LHCN-M2 (cell line): ENCODE measurements at regions not wholly inside any gene's neighbourhood (a gene's known extent, or its start where the extent isn't known, plus 50 kb on each side); places are given as distances from the start of the nearest gene placed in this dataset.

Source experiments
- DNase-seq: peaks from one replicate; pipeline ENCODE4 v3.0.0-alpha.2; 2012; ENCODE audit warnings: low read depth

DNA sequence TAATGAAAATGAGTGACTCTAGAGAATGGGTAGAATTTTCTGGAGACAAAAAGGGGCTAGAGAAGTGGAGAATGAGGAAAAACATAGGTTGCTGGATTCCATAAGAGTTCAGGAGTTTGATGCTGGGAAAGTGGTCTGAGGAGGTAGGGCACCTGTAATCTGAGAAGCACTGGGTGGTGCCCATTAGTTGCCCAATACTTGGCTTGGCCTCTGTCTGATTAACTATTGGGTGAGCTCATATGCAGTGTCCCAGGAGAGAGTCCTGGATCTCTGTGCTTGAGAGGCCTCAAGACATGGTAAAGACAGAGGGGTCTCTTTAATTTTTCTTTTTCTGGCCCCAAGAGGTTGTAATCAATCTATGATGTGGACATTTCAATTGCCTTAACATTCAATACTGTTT is 390.1 kb downstream of the TDRD3 start:
- no peak for DNase-seq

DNA sequence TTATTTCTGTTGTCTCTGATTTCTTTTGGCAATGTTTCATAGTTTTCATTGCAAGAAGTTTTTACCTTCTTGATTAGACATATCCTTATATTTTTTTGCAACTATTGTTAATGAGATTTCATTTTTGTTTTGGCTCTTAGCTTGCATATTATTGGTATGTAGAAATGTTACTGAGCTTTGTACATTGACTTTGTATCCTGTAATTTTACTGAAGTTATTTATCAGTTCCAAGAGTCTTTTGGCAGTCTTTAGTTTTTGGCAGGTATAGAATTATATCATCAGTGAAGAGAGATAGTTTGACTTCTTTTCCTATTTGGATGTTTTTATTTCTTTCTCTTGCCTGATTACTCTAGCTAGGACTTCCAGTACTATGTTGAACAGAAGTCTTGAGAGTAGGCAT is 375.7 kb downstream of the TDRD3 start:
- no peak for DNase-seq

DNA sequence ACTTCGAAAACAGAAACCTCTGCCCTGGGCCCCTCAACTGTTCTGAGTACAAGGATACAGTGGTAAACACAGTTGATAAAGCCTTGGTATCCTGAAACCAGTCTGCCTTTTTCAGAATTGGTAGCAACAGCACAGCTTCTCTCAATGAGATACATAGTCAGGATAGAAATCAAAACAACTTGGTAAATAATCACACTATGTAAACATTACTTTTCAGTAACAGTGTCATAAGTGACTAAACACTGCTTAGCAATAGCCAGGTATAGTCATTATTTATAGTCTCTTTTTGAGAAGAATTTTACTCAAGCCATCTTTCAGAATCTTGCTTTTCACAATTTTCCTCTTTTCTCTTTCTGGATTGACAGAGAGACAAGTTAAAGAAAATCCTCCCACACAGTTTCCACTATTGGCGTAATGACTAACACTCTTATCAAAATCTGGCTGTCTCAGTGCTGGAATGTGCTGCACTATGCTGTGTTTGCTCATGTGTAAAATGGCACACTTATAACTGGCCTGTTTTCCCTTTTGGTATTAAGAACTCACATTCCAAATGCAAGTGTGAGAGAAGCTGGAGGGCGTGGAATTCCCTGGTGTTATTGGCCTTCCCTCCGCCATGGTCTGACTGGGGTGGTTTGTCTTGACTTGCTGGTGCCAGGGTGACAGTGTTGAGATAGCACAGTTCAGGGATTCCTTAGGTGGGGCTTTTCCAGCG is 368.8 kb downstream of the TDRD3 start:
- no peak for DNase-seq

DNA sequence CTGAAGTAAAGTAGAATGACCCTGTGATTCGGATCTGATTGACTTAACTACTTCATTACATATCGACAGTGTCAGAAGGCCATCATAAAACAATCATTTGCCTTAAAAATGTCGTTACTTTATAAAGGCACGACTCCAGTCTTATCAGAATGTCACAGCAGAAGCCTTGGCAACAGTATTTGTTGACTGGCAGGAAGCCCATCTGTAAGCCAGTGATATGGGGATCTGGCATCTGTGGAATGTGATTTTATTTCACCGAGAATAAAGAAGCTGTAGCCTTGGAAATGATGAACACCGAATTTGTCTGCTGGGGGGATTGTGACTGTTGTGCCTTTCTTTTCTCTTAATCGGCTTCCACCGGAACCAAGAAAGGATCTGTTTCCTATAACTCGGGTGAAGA is 362.5 kb downstream of the TDRD3 start:
- no peak for DNase-seq

DNA sequence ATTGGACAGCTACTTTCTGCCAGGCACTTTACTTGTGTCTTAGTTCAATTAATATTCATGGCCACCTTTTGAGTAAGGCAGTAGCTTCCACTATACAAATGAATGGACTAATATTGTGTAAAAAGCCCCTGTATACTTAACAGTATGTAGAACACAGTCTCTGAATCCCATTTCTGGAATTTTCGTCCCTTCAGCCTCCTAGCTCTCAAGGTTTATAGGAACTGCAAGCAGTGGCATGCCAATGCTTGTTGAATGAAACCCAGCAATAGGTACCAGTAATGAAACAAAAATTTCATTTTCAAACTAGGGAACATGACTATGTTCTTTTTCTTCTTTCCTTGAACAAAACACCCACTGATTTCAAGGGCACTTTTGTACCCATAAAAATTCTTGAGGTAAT is 361.6 kb downstream of the TDRD3 start:
- DNase-seq: no peak

DNA sequence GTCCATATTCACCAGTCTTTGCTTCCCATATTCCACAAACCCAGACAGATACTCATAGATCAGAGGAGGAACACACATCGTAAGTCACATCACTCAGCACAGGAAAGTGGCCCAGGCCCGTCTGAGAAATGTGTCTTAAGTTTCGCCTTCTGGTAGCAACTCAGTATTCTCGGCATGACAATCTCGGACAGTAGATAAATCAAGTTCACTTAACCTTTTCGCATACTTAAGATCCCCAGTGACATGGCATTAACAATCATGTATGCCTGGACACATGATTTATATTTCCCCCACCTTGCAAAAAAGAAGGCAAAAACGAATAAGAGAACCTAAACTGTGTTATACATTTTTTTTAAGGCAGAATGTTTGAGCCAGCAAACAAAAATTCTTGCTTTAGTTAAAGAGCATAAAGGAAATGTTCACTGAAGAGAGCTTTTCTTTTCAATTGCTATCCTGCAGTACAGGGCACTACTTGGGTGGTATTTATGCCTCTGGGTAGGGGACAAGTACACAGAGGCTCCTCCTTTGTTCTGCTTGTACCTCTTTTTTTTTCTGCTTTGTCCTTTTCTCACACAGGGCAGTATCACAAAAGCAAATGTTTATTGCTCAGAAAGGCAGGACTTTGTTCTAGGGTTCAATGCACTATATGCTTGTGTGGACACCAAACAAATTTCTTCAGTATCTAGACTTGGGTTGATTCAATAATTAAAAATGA is 360.6 kb downstream of the TDRD3 start:
- DNase-seq: no peak

DNA sequence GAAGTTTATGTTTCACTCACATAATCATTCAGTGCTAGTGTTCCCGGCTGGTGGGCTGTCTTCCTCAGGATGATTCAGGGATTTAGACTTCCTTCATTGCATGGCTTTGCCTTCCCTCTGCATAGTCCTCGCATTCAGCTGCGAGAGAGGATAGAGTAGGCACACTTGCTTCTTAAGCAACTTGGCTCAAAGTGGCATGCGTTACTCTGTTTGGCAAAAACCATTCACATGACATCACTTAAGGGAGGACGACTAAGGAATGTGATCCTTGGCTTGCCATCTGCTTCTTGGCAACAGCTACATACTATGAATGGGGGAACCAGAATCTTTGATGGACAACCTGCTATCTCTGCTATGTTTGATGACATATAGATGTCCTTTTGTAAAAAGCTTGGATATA is 359.3 kb downstream of the TDRD3 start:
- DNase-seq: no peak

DNA sequence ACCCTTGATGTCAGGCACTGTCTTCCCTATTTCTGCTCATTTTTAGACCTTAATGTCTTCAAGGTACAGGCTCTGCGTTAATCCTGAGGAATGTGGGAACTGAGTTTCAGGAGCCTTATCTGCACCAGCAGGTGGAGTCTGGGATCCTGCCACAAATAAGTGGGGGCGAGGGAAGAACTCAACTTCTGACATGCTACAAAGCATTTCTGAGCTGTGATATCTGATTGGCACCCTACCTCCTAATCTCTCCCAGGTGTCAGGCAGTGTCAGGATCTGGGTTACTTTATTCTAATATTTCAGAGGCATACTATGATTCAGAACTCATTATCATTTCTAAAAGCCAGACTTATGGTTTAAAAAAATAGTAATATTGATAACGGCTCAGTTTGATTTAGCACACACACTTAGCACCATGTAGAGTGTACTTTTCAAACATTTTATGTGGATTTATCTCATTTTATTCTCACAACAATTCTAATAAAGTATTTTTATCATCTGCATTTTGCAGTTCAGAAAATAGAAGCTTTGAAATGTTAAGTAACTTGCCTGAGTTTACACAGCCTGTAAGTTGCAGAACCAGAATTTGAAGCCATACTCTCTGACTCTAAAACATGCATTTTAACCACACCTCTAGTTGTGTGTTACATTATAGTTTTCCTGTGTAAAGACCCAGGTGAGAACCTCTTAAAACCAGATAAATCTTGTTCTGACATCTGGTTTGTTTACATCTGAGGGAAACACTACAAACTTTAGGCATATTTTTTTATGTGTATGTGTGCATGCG is 358.6 kb downstream of the TDRD3 start:
- no peak for DNase-seq

DNA sequence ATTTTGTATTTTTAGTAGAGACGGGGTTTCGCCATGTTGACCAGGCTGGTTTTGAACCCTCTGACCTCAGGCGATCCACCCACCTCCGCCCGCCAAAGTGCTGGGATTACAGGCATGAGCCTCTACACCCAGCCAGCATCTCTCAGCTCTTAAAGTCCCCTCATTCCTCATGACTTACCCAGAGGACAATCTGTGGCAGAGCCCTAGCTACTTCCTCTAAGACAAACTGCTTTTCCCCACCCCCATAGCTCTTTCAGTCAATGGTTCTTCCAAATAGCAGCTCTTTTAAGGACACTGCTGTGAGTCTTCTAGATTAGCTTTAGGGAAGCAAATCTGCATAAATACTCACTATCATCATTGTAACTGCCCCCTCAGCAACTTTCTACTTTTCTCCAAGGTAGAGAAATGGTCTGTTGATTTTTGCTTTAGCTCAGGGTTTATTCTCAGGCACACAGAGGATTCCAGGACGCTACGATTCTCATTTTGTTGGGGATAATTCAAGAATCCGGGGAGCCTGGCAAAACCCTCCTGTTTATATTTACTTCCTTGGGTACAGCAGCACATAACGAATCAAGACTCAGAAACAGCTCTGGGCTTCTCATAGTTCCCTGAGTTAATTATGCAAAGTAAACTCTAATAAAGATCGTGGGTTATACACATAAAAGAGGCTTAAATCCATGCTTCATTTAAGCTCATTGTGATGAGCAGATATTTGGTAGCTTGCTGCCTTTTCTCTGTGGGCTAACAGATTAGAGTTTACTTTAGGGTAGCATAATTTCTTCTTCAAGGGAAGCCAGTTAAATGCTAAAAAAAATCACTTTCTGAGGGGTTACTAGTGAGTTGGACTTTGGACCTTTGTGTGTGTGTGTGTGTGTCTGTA is 357.4 kb downstream of the TDRD3 start:
- no peak for DNase-seq

DNA sequence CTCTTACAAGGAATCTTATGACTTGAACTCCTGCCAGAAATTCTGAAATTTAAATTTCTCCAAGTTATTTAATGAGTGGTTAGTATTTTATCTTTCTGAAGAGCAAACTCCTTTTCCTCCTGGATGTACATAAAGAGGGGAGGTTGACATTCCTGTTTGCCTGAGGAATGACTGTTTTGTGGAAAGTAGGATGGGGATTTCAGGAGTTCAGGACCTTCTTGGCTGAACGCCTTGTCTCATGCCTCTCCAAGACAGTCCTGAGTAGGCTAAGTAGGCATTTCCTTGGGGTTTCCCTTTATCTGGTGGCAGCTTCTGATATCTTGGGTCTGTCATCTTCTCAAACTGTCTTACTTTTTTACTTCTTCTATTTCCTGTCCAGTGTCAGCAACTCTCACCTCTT is 356.6 kb downstream of the TDRD3 start:
- no peak for DNase-seq

DNA sequence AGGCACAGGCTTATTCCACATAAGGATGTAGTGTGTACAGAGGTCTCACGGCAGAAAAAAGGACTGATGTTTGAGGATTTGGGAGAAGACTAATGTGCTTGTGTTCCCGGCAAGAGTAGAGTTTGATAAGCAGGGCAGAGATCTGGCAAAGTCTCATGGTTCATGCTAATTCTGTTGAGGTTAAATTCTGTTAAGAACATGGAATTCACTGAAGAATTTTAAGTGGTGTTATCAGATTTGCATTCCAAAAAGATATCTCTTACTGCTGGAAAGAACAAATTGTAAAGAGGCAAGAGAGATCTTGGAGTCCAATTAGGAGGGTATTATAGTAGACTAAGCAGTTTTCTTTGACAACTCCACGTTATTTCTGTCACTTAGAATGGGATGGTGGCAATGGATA is 348.3 kb downstream of the TDRD3 start:
- no peak for DNase-seq

DNA sequence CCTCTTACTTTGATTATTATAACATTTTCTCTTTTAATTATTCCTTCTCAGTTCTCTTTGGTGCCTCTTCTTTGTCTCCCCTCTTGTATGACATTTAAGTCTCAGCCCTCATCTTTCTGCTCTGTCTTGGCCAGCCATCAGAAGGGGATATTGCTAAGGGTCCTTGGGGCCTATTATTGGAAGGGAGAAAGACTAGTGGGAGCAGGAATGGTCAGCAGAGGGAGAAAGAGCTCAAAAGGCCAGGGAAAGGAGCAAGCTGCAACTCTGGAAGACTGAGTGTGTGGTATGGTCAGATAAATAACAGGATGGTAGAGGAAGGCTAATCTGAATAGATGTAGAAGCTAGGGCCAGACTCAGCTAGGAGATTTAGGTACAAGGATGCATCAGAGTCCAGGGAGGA is 336.9 kb downstream of the TDRD3 start:
- no peak for DNase-seq

DNA sequence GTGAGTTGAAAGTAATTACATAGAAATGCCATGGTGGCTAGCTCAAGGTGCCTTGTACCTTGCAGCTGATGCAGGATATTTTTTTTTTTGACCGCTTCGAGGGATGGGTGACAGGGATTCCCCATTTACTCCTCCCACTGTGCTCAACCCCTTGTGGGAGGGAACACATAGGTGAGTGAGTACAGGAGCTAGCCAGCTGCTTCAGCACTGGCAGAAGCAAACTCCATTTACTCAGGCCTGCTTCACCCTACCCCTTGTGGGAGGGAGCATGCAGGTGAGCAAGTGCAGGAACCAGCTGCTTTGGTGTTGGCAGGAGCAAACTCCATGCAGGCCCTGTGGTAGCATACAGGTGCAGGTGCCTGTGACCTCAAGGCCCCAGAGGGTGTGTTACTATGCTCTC is 330.1 kb downstream of the TDRD3 start:
- DNase-seq: no peak

DNA sequence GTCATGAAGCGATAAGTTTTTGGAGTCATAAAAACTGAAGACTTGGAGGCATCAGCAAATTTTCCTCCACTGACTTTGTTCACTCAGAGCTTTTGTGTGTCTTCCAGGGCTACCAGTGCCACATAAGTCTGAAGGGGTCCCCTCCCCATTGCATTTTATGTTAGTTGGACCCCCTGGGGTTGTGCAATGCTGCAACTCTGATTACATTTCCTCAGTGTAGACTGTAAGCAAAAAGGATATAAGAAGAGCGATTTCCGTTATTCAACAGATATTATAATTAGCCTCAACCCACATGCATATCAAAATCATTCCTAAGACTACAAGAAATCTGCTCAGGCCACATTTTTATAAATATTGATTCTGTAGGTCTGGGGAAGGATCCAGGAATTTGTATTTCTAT is 324.0 kb downstream of the TDRD3 start:
- DNase-seq: no peak

DNA sequence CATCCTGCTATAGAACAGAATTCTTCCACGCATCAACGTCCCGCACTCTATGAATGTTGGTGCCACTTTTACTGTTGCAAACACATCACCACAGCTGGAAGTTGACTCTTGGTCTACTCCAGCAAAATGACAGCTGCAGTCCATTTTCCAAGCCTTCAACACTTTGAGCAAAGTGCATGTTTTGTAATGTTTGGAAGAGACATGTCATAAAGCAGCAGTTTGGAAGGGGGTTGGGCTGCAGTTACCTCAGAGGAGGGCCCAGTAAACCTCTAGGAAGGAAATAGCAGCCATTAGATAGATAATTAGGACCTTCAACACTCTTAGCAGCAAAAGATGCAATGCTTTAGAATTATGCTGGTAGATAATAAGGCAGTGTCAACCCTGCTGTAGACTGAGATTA is 323.6 kb downstream of the TDRD3 start:
- DNase-seq: no peak

DNA sequence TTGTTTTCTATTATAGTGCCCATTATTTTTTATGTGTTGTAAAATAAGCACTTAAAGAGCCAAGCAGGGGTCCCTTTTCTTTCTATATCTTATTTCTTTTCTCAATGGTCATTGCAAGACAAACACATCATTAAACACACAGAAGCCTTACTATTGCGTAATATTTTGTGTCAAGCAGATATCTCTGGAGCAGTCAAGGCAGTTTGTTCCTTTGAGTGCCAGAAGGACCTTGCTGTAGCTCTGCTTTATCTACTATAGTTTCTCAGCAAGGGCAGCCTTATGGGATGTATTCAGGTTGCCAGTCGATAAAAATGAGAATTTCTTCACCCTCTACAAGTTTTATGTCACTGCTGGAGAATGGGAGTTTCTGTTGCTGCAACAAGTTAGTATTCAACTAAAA is 319.3 kb downstream of the TDRD3 start:
- DNase-seq: no peak

DNA sequence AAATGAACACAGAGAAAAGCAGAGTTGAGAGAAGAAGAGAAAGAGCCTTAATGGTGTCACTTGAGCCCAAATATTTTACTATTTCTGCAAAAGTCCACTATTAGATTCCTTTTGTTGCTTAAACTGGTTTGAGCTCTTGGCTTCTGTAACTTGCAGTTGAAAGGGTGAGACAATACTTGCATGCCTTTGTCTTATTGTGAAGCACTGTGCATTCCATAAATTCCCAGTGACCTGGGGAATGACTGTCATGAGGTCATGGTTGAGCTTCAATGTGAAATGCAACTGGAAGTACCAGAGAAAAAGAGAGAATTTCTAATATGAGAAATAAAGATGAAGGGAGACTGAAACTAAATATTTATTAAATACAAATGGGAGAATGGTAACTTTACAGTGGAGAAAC is 310.9 kb downstream of the TDRD3 start:
- DNase-seq: no peak

DNA sequence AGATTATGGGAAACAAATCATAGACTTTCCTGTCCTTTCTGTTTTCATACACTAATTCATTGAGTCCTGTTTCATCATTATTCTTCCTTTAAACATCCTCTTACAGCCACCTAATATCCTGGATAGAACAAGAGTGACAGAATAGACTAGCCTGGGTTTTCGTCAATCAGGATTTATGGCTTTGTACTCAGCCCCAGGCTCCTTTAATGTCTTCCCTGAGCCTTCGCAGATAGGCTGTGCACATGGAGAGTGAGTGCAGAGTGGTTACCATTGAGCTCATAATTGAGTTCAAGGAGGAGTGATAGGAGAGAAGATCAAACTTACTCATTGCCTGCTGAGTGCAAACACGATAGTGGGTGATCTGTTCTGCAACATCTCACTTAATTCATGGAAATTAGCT is 304.9 kb downstream of the TDRD3 start:
- no peak for DNase-seq

DNA sequence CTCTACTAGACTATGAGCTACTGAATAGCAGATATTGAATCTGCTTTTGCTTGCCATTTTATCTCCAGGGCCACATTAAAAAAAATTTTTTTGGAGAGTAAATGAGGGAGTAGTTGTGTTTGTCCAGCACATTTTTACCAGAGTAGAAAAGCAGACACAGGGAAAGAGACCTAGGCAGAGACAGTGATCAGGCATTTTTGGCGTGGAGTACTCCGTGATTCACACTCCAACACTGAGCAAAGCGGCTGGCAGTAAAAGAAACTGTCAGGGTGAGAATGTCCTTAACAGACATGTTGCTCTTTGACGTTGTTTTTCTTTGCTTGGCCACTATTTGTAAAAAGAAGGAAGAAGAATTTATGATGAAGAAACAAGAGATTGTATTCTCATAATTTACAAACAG is 304.0 kb downstream of the TDRD3 start:
- DNase-seq: no peak

DNA sequence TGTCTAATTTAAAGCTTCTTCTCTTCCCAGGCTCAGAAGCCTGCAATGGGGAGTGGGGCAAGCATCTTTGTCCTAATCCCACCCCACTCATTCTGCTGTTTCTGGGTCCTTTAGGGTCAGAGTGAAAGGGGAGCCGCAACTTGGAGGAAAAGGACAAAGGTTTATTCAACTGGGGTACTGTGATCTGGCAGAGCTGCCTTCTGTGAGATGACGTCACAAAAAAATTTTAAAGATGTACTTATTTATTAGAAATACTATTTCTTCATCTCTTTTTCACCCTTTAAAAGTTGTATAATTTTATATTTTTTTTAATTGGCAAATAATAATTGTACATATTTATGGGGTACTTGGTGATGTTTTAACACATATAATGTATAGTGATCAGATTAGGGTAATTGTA is 302.6 kb downstream of the TDRD3 start:
- DNase-seq: no peak

DNA sequence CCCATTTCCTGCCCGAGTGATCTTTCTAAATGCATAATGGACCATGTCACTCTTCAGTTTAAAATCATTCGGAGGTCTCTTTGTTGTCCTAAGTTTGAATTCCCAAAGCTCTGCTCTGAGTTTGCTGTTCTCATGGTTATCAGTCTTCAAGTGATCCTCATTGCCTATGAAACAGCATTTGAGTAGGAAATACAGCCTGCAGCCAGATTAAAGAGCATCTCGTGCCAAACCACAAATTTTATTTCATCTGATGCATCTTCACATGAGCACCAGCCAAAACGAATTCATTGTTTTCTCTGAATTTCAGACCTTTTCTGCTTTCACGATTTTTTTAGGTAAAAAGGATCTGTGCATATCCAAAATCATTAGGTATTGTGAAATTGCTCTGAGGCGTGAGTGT is 299.6 kb downstream of the TDRD3 start:
- no peak for DNase-seq

DNA sequence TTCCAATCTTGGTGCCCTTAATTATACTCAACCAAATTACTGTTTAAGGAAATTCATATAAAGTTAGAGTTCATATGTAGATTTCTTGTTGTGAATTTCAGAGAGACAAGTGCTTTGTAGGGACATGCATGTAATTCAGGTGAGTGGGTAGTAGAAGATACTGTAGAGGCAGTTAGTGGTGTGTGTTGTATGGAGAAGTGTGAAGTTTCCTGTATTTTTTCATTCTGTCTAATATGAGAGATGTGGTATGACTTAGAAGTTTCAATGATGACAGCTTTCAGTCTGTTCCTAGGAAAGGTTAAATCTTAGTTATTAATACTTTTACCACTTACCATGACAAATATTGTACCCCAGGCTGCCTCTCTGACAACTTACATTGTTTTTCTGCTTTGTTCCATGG is 294.2 kb downstream of the TDRD3 start:
- no peak for DNase-seq
